Peyer's patch (tissue), 4 donors: ENCODE measurements at regions not wholly inside any gene's neighbourhood (a gene's known extent, or its start where the extent isn't known, plus 50 kb on each side); places are given as distances from the start of the nearest gene placed in this dataset.

Source experiments
- DNase-seq, 3 donors: peaks; one replicate each; pipeline ENCODE4 v3.0.0-alpha.2; 2017 to 2019
- H3K27ac ChIP-seq, 4 donors: fragments of 200-600 bp; sonication (generic); one replicate each; pipeline ENCODE4 v1.5.1; 2016 to 2019
- H3K27me3 ChIP-seq, 2 donors: fragments of 200-600 bp; sonication (generic); one replicate each; pipeline ENCODE4 v1.5.1; 2019
- H3K36me3 ChIP-seq, 3 donors: fragments of 200-600 bp; sonication (generic); one replicate each; pipeline ENCODE4 v1.5.1; 2016 to 2019
- H3K4me1 ChIP-seq, 4 donors: fragments of 200-600 bp; sonication (generic); one replicate each; pipeline ENCODE4 v1.5.1; 2016 to 2019
- H3K4me3 ChIP-seq, 4 donors: fragments of 200-600 bp; sonication (generic); 1 replicate in 3 of 4; 2 replicates in 1 of 4; pipeline ENCODE4 v1.5.1; 2016 to 2019; ENCODE audit warnings: mild to moderate bottlenecking in 1 of 4
- H3K9me3 ChIP-seq, 4 donors: fragments of 200-600 bp; sonication (generic); one replicate each; pipeline ENCODE4 v1.5.1; 2016 to 2019; ENCODE audit warnings: mild to moderate bottlenecking in 1 of 4
- CTCF ChIP-seq, 6 experiments: fragments of 450-650 bp in 4 of 6; fragments of 200-600 bp in 2 of 6; sonication (generic) in 1 of 6; IDR thresholded peaks; one replicate each; pipeline ENCODE4 v1.5.1; 2017 to 2019; ENCODE audit warnings: antibody characterized with exemption in 6 of 6, mild to moderate bottlenecking in 3 of 6, moderate library complexity in 1 of 6
- POLR2A ChIP-seq, 2 donors: fragments of 450-650 bp; IDR thresholded peaks; one replicate each; pipeline ENCODE4 v1.5.1; 2017; ENCODE audit warnings: antibody characterized with exemption in 2 of 2, mild to moderate bottlenecking in 2 of 2, moderate library complexity in 2 of 2

- no peaks in the 10 kb centered on the region for H3K4me1 ChIP-seq
- no peak for DNase-seq
- H3K9me3 ChIP-seq = no peaks in the 10 kb centered on the region
- no peak overlapping the region for H3K27ac ChIP-seq
- H3K36me3 ChIP-seq = no peaks in the 10 kb centered on the region
- no peak overlapping the region for H3K4me3 ChIP-seq
- TF ChIP-seq CTCF (IDR thresholded peaks at IDR 0.05) (no peak), POLR2A (IDR thresholded peaks at IDR 0.05) (no peak)
- H3K27me3 ChIP-seq = no peaks in the 10 kb centered on the region
These were observed 184.9 kb downstream of the BRD1 start for GRCh38 chr22:49642741-49643140.

GRCh38 chr22:49642331-49642730, 185.3 kb downstream of the BRD1 start:
- DNase-seq = no peak
- H3K36me3 ChIP-seq = no peaks in the 10 kb centered on the region
- H3K27me3 ChIP-seq = no peaks in the 10 kb centered on the region
- no peak overlapping the region for H3K27ac ChIP-seq
- no peak overlapping the region for H3K4me3 ChIP-seq
- H3K9me3 ChIP-seq = no peaks in the 10 kb centered on the region
- no peaks in the 10 kb centered on the region for H3K4me1 ChIP-seq
- TF ChIP-seq POLR2A (IDR thresholded peaks at IDR 0.05) (no peak), CTCF (IDR thresholded peaks at IDR 0.05) (no peak)

- Histone ChIP-seq H3K9me3 (no peaks in the 10 kb centered on the region), H3K27ac (no peak overlapping the region), H3K36me3 (no peaks in the 10 kb centered on the region), H3K4me1 (no peaks in the 10 kb centered on the region), H3K27me3 (no peaks in the 10 kb centered on the region), H3K4me3 (no peak overlapping the region)
- TF ChIP-seq CTCF (IDR thresholded peaks at IDR 0.05) (no peak), POLR2A (IDR thresholded peaks at IDR 0.05) (no peak)
- DNase-seq = no peak
These were observed 185.8 kb downstream of the BRD1 start for GRCh38 chr22:49641770-49642313.

GRCh38 chr22:49640366-49641095, 187.1 kb downstream of the BRD1 start:
- no peaks in the 10 kb centered on the region for H3K4me1 ChIP-seq
- no peaks in the 10 kb centered on the region for H3K27me3 ChIP-seq
- TF ChIP-seq POLR2A (IDR thresholded peaks at IDR 0.05) (no peak), CTCF (IDR thresholded peaks at IDR 0.05) (no peak)
- no peaks in the 10 kb centered on the region for H3K36me3 ChIP-seq
- H3K4me3 ChIP-seq = no peak overlapping the region
- H3K9me3 ChIP-seq = no peaks in the 10 kb centered on the region
- no peak overlapping the region for H3K27ac ChIP-seq
- DNase-seq = no peak

GRCh38 chr22:49639956-49640355, 187.7 kb downstream of the BRD1 start:
- no peak overlapping the region for H3K4me3 ChIP-seq
- no peaks in the 10 kb centered on the region for H3K27me3 ChIP-seq
- TF ChIP-seq CTCF (IDR thresholded peaks at IDR 0.05) (no peak), POLR2A (IDR thresholded peaks at IDR 0.05) (no peak)
- H3K4me1 ChIP-seq = no peaks in the 10 kb centered on the region
- no peaks in the 10 kb centered on the region for H3K36me3 ChIP-seq
- H3K9me3 ChIP-seq = no peaks in the 10 kb centered on the region
- DNase-seq = no peak
- H3K27ac ChIP-seq = no peak overlapping the region
